Lower leg skin (tissue), 3 donors: ENCODE measurements at regions not wholly inside any gene's neighbourhood (a gene's known extent, or its start where the extent isn't known, plus 50 kb on each side); places are given as distances from the start of the nearest gene placed in this dataset.

Source experiments
- CTCF ChIP-seq, 3 donors: fragments of 450-650 bp; IDR thresholded peaks; one replicate each; pipeline ENCODE4 v1.5.1; 2016; ENCODE audit warnings: antibody characterized with exemption in 3 of 3, mild to moderate bottlenecking in 3 of 3, moderate library complexity in 2 of 3
- POLR2A ChIP-seq, 2 donors: fragments of 450-650 bp; IDR thresholded peaks; one replicate each; pipeline ENCODE4 v1.6.1; 2016 to 2017; ENCODE audit warnings: antibody characterized with exemption in 2 of 2, mild to moderate bottlenecking in 1 of 2, moderate library complexity in 1 of 2

- no peak for TF ChIP-seq CTCF (IDR thresholded peaks at IDR 0.05)
- no peak for TF ChIP-seq POLR2A (IDR thresholded peaks at IDR 0.05)
Observed at GRCh38 chr6:141394565-141395051, 738.1 kb upstream of the GJE1 start.
